KG1 (cell line): ENCODE measurements at regions not wholly inside any gene's neighbourhood (a gene's known extent, or its start where the extent isn't known, plus 50 kb on each side); places are given as distances from the start of the nearest gene placed in this dataset.

Experiments
- DNase-seq: peaks from one replicate; lab custom pipeline; 2025; lab: John Stamatoyannopoulos, UW

DNA sequence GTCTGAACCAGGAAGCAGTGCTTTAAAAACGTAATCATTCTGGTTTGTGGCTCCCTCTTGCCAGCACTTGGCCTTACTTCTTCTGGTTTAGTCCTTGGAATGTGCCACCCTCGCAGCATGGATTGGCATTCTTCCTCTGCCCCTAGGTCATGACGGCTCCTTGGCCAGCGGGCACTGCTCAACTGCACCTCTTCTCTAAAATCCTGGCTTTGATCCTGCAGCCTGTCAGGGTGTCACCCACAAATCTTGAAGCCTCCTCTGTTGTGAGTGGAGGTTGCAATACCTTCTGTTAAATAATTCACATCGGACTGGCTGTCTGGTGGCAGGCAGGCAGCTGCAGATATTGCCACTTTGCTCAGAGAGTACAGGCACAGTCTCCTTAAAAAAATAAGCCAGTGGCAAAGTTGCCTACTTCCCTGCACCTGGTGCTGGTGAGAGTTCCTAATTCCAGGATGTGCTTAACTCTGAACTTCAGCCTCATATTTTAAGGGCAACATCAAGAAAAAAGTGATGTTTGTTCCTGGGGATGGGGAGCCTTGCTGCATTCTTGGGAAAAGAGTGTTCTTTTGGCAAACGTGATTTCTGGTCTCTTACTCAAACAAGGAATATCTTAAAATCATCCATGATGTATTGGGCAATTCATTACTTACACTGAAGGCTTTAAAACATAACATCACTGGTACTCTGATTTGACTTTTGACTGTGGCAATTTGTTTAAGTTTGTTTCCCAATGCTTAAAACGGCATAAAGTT lies 179.8 kb downstream of the FOXA2 start:
- DNase-seq, result no peak

DNA sequence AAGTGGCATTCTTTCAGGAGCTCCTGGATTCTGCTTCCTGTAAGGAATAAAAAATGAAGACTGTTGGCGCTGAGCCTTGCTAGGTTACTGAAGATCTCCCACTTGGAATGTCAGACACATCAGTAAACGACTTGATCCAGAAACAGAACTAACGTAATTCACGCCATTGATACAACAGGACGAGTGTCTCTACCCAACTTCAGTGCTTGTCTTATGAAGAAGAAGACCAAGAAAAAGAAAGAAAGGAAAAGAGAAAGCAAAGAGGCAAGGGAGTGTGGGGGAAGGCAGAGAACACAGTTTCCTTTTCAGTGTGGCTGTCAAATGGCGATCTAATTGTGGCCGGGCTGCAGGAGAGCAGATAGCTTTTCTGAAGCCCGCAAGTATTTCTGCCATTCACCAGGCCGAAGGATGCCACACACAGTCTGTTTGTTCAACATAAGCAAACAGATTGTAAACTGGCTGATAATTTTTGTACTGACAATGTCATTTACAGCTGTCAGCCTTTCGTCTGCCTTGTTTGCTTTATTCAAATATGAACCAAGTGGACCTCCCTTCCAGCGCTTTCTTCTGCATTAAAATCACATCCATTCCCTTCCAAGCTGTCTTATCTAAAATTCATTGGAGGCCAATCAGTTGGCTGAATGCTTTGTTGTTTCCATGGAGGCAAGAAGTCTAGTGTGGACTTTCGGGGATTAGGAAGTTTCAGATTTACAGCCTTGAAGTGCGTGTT lies 180.6 kb downstream of the FOXA2 start:
- no peak for DNase-seq

DNA sequence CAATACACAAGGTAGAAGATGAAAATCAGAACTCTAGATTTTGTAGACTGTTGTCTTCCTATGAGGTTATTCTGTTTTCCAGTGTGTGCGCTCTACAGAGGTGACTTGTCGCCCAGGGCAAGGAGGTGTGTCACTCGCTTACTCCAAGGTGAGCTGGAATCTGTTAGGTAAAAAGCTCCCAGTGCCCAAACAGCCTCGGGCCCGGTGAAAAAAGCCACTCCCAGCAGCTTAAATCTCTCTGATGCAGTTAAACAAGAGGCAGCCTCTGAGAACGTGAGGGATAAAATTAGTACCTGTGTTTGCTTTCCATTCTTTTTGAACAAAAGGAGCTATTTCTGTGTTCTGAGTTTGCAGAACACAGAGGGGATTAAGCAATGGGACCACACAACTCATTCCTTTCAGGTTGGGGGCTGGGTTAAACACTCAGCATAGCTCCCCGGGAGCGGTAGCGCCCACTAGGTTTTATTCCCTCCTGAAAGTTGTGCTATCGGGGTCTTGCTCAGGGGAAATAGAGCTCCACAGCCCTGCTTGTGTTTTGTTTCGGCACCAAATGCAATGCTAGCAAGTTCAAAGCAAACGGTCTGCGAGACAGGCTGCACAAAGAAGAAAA lies 181.2 kb downstream of the FOXA2 start:
- DNase-seq, result no peak

DNA sequence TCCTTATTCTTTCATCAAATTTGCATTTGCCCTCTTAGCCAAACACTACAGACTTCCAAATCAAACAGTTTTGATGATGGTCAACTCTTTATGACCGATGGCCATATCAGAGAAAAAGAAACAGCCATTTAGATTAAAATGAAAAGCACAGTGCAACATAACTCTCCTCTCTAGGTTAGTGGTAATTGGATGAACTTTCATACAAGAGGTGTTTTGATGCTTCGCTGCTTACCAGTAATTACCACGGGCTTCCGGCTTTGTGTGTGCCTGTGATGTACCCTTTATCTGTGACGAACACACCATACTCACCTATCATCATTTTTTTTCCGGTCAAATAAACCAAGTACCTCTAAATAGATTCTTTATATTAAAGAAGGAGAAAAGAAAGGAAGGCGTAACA lies 181.8 kb downstream of the FOXA2 start:
- no peak for DNase-seq

DNA sequence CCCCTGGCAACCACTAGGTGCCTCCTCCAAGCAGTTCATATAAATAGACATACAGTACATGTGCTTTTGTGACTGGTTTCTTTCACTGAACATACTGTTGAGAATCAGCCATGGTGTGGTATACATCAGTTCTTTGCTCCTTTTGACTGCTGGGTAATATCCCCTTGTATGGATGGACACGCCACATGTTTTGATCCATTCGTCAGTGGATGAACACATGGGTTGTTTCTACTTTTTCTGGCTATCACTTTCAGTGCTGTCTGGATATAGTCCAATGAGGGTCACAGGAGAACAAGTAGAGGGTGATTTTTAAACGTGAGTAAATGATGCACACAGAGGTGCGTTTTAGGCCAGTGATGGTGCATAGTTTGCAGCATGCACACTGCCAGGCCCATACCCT lies 183.9 kb downstream of the FOXA2 start:
- DNase-seq, result no peak

DNA sequence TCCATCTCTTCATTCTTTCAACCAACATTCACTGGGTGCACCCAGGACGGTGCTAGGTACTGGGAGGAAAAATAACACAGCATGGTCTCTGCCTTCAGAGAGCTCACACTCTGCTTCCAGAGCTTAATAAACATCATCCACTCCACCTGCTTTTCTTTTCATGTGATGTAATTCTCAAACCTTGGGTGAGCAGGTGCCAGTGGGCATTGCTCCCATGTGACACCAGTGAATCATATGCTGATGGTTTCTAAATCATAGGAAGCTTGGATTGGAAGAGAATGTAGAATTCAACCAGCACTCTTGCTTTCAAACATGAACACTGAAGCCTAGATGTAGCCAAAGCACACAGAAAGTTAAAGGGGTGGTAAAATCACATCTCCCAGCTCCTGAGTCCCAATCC lies 189.8 kb downstream of the FOXA2 start:
- DNase-seq, result no peak

DNA sequence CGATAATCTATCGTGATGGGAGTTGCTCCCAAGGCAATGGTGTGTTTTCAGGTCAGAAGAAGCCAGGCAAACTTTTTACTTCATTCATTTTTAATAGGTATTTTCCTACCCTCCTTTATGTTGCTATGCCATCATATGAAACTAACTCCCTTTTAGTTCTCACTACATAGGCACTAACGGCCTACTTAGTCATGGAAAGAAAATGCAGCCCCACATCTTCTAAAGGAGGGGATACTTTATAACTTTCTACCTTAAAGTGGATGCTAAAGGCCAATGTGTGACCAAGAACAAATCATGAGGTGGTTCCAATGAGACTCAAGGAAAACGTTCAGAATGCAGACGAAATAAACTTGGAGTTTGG lies 193.8 kb downstream of the FOXA2 start:
- DNase-seq, result no peak

DNA sequence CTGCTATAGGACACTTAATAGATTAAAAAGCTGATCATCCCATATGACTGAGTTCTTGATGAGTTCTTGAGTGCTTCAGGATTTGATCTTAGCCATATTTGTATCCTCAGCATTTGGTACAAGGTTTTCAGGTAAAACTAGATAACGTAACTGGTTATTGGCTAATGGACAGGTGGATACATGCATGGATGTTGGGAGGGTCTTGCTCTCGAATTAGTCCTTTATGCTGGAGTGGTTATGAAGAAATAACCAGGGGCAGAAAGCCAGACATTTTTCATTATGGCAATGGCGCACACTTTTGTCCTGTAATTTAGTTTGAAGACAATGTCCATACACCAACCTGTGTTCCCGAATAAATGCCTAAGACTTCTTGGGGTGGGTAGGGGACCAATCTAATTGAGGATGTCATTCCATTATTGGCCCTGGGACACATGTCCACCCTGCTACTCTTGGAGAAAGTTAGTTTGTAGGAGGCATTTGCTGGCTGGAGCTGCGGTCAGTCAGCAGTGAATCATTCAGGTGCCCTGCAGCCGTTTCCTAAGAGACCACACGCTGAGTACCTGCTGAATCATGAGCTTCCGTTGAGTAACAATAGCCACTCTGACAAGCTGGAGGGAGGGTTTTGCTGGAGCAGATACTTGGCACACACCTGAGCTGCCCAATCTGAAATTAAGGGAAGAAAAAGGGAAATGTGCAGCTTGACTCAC lies 194.4 kb downstream of the FOXA2 start:
- DNase-seq, result no peak

DNA sequence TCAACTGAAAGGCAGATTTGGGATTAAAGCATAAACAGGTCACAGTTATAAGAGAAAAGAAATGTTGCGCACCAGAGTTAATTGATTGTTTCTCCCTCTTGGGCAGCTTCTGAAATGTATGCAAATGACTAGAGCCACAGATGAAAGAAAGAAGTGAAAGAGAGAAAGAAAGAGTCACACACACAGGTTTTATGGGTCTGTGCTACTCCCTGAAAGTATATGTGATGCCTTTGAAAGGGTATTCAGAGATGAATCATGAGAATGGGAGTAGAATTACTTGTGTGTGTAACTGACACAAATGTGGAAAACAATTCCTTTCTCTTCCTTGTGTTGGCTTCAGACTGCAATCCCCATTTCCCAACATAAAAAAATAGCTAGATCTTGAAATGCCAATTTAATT lies 196.9 kb downstream of the FOXA2 start:
- no peak for DNase-seq

DNA sequence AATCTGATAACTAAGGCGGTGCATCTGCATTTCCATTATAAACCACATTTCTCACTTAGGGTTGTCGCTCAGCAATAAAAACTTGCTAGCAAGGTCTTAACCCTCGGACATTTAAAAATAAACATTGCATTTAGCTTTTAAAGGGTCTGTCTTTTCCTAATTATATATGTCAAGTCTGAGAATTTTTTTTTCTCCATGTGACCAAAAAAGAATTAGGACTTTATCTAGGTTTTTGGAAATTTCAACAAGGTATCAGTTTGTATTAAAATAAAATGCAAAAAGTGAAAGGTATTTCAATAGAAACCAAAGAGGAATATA lies 198.1 kb downstream of the FOXA2 start:
- DNase-seq, result no peak

DNA sequence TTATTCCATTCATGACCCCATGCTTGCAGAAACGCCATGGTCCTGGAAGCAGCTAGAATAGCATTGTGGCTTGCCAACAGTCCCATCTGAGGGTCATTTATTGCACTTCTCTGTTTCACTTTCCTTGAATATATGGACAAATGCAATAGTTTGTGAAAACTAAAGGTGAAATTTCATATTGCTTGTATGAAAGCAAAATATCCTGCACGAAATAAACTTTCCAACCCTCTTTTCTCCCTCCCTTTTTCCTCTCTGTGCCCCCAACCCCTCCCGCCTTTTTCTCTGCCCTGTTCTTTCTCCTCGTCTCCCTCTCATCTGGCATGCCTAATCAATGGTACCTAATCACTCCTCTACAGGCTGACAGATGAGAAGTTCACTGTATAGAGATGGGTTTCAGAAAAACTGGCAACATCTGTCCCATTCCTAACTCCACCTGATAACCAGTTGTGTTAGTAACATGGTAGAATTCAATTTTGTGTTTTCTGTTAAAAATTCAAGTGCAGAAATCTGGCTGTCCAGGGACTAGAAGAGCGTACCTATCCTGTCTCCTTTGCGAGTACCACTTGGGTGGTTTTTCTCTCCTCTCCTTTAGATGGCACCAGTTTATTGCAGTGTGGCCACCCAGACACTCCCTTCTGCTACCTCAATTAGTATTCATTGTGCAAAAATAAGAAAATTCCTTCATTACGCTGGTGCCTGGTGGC lies 198.6 kb downstream of the FOXA2 start:
- no peak for DNase-seq

DNA sequence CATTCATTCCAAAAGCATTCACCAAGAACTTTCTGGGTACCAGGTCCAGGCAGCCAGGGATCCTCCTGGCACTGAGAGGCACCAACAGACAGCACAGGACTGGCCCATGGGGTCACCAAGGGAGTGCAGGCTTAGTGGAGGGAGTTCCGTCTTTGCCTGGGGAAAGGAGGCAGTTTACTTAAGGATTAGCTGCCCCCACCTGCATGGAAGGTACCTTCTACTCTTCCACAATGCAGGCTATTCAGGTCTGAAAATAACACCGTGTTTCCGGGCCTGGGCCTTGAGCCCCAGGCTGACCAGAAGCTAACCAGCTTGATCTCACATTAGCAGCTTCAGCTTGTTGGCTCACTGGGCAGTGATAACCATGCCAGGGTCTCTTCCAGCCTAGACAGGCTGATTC lies 199.4 kb downstream of the FOXA2 start:
- no peak for DNase-seq

DNA sequence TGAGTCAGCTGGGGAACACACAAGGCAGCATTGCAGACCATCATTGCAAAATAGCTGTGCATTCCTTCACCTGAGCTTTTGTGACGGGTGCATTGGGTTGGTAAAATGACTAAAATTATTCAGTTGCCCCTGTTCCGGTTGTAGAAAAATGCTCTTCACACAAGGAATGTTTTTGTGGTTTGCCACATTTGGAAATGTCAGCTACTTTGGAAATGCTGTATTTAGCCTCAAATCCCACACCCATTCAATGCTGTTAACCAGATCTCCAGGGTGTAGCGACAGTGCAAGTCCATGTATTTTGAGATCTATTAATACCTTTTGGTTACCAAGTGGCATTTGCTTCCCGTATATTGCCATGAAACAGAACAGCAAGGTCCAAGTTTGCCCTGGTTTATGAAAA lies 201.2 kb downstream of the FOXA2 start:
- no peak for DNase-seq

DNA sequence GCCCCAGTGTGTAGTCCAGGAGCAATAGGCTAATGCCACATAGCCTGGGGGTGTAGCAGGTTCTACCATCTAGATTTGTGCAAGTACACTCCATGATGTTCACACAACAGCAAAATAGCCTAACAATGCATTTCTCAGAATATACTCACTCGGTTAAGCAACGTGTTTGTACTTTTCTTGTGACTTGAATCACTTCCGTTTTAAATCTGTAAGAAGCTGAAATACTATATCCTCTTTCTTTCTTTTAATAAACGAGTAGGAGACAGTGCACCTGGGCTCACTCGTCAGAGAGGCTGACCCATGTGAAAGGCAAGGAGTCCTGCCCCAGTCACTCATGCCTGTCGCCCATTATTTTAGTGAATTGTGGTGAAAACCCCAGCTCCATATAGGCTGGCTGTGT lies 201.6 kb downstream of the FOXA2 start:
- DNase-seq, result no peak

DNA sequence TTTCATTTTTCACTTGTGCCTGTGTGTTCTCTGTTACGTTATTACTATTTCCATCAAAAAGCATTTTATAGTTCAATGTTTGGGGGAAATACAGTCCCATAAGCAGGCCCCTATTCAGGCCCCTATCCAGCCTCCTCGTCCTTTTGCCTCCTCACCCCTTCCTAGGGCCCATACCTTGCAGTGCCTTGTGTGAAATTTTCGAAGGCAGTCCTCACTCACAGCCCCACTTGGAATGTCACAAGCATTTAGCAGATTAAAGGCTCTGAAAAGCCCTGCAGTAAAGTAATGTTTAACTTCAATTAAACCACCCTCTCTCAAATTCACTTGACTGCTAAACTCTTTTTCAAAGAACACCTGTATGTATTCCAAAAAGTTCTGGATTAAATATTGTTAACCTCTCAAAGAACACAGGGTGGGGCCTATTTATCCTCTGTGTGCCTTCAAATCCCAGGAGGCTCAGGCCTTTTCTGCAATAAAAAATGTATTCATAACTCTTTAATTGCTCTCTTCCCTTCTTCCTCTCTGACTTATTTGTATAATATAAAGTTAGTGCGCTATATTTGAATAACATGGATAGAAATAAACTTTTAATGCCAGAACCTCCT lies 202.5 kb downstream of the FOXA2 start:
- DNase-seq, result no peak

DNA sequence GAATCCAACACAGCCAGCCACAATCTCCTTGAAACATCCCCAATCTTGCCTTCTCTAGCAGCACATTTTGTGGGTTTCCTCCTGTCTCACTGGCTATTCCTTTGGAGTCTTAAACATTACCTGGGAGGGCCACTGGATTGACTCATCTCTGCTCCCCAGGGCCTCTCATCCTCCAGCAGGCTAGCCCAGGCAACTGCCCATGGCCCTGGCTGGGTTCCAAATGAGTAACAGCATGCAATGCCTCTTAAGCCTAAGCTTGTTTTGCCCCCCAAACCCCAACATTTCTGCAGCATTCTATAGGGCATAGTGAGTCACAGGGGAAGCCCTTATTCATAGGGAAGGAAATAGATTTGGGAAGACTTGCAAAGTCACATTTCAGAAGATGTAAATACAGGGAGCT lies 204.9 kb downstream of the FOXA2 start:
- DNase-seq, result no peak

DNA sequence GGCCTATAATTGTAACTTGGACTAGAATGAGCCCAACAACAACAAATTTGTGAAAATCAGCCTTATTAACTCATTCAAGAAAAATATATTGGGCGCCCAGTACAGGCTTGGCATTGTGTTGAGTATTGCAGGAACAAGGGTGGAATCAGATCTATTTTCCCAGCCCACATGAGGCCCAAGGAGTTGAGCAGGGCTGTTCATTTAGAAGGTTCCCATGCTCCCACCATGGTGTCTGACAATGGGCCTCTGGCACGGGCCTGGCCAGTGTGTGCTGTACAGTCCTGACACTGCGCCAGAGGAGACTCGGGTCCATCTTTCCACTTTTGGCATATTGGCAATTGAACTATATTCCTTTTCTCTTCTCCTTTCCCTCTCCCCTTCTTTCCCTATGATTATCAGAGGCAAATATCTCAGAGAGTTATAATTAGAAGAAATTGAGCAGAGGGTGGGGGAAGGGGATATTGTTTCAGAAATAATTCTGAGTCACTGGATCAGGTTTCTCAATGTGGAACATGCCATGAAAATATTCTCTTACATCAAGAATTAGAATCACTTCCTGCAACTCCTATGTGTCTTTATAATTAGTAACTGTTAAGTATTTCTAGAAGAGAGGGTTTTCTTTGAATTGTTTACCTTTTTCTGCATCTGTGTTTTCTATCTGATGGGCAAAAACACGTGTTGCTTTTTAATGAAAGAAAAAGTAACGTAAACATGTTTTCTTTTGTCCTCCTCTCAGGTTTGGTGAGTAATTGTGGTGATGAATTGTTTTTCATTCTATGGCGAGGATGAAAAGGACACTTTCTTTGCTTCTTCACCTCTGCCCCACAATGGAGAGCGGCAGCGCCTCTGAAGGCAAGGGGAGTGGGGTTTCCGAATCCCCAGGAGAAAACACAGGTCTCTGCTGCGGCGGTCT lies 209.4 kb downstream of the FOXA2 start:
- DNase-seq, result no peak

DNA sequence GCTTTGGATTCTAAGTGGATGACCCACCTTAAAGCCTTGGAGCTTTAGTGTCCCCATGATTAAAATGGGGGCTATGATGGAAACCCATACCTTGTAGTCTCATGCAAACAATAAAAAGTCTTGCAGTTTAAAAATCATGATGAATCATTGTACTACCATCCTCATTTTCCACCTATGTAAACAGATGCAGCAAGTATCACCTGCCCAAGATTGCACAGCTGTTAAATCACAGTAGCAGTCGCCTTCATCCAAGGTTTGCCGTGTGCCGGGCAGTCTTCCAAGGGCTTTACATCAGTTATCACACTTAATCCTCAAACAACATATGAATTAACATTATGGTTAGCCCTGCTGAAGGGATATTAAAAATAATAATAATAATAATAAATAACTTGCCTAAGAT lies 210.3 kb downstream of the FOXA2 start:
- no peak for DNase-seq

DNA sequence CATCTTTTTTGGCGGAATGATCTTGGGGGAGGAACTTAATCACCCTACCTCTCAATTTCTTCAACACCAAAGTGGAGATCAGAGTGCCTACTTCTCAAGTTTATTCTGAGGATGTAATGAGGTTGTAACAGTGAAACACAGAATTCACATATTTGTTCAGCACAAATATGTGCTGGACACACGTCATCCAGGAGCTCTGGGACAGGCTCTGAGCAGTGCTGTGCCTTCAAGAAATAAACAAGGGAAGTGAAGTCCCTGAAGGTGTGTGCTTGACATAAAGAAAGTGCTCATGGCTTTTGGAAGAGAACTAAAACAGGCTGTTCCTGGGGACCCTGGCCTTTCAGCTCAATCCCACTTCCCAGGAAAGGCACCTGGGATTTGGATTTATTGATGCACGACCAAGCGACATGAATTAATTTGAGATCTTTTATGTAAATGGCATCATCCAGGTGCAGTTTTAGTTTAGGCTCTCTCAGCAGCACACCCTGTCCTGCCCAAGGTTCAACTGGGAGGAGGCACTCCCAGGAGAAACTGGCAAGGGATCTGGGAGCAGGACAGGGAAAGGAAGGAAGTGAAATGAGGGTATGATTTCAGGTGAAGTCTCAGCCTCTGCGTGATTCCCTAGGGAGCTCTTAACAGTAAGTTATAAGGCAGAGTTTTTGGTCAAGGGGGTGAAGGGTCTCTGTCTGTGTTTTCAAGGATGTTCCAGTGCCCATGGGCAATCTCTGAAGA lies 211.0 kb downstream of the FOXA2 start:
- no peak for DNase-seq

DNA sequence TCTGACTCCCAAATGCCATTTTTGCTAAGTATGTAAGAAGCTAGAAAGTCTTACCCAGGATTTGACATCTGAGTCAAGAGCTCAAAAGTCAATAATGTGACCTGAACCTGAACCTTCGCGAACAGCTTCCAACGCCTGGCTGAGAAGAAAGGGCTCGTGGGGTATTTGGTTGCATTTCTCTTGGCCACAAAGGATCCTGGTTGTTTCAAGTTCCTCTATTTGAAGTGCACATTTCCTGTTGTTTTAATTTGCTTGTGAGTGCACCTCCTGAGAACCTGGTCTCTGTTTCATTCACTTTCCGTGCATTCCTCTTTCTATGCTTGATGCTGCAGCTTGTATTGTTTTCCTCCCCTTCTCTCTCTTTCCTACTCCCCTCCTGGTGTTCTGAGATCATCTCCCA lies 212.5 kb downstream of the FOXA2 start:
- DNase-seq, result peak; percentile 54
